ENCODE measurements at regions not wholly inside any gene's neighbourhood (a gene's known extent, or its start where the extent isn't known, plus 50 kb on each side); places are given as distances from the start of the nearest gene placed in this dataset.

DNA sequence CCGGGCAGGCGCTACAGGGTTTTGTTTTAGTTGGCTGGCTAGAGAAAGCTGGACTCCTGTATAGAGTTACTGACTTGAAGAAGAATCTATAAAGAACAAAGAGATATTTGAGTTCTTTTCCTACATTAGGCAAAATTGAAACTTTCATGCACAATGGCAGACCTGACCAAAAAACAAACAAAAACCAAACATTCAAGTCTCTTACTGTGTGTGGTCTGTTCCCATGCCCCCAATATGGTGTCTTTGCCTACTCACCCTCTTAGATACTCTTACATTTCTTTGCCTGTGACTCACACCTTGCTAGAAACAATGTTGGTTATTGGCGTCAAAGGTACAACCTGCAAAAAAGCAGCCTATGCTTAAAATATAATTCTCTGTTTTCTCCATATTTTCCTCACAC lies 109.5 kb upstream of the TMC3 start:
- TF ChIP-seq POLR2A (IDR thresholded peaks at IDR 0.05) = no peak
- TF ChIP-seq, protein P1, sequence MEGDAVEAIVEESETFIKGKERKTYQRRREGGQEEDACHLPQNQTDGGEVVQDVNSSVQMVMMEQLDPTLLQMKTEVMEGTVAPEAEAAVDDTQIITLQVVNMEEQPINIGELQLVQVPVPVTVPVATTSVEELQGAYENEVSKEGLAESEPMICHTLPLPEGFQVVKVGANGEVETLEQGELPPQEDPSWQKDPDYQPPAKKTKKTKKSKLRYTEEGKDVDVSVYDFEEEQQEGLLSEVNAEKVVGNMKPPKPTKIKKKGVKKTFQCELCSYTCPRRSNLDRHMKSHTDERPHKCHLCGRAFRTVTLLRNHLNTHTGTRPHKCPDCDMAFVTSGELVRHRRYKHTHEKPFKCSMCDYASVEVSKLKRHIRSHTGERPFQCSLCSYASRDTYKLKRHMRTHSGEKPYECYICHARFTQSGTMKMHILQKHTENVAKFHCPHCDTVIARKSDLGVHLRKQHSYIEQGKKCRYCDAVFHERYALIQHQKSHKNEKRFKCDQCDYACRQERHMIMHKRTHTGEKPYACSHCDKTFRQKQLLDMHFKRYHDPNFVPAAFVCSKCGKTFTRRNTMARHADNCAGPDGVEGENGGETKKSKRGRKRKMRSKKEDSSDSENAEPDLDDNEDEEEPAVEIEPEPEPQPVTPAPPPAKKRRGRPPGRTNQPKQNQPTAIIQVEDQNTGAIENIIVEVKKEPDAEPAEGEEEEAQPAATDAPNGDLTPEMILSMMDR (IDR thresholded peaks at IDR 0.05) = no peak
